ENCODE measurements at regions not wholly inside any gene's neighbourhood (a gene's known extent, or its start where the extent isn't known, plus 50 kb on each side); places are given as distances from the start of the nearest gene placed in this dataset.

GRCh38 chr16:17784073-17784472 is 313.3 kb upstream of the XYLT1 start:
- no peak for TF ChIP-seq NFIC (IDR thresholded peaks at IDR 0.05; ENCODE audit: low read length)
- no peak for TF ChIP-seq BHLHE40 (IDR thresholded peaks at IDR 0.05; ENCODE audit: low read length)
- no peak for TF ChIP-seq ZBTB26 (CRISPR knock-in tag; IDR thresholded peaks at IDR 0.05; ENCODE audit: borderline replicate concordance)
- no peak for TF ChIP-seq MYC (CRISPR knock-in tag; IDR thresholded peaks at IDR 0.05; ENCODE audit: borderline replicate concordance)
- no peak for TF ChIP-seq TAF15 (IDR thresholded peaks at IDR 0.05; ENCODE audit: low read depth, low read length, poor library complexity, severe bottlenecking)
- no peak for TF ChIP-seq CTCF (CRISPR knock-in tag; IDR thresholded peaks at IDR 0.05)
- TF ChIP-seq YY1 (IDR thresholded peaks at IDR 0.05; ENCODE audit: insufficient read depth, insufficient replicate concordance, low read depth, low read length), result no peak
- TF ChIP-seq MAF1 (CRISPR knock-in tag; IDR thresholded peaks at IDR 0.05; ENCODE audit: borderline replicate concordance), result no peak

All from HepG2 (cell line).